ENCODE measurements at regions not wholly inside any gene's neighbourhood (a gene's known extent, or its start where the extent isn't known, plus 50 kb on each side); places are given as distances from the start of the nearest gene placed in this dataset.
A peak's percentile ranks its signal among the peaks of the same experiment; 100 is the strongest.

GRCh38 chr2:231644426-231644825 is 51.8 kb downstream of the TEX44 start:
- 86% methylated on average over 6 of the region's 6 CpGs for WGBS (ENCODE audit: missing lambda C conversion rate)
- no peak overlapping the region for H3K4me3 ChIP-seq
- H3K9me3 ChIP-seq: no peaks in the 10 kb centered on the region
- POLR2A ChIA-PET: no interaction called here
- CTCF ChIA-PET: interaction anchor here (4.4 to 95.1 kb wide), 3 partner anchors 7 to 39 kb away, joined by 47 to 4158 read pairs (median 4158); partner anchors contain the start of gene PTMA
- no peak for ATAC-seq
- H3K27ac ChIP-seq: peak overlapping the region in 1 of 2 experiments; percentile 93; a peak in 4 of 6 replicates
- TF ChIP-seq FOSL2 (IDR thresholded peaks at IDR 0.05) (no peak), FOSL2 (CRISPR knock-in tag; IDR thresholded peaks at IDR 0.05) (no peak), KDM5A (IDR thresholded peaks at IDR 0.05) (no peak), USF2 (IDR thresholded peaks at IDR 0.05) (no peak), RCOR1 (IDR thresholded peaks at IDR 0.05; ENCODE audit: low read depth, low read length) (no peak), NR3C1 (IDR thresholded peaks at IDR 0.05) (no peak)
- FAIRE-seq: no peak
- no peak for DNase-seq (ENCODE audit: low read depth in 1 of 2, low spot score in 1 of 2)
- H3K4me1 ChIP-seq: peaks cover 52% of the 10 kb centered on the region
- H3K4me2 ChIP-seq: no peak overlapping the region

- WGBS (ENCODE audit: missing lambda C conversion rate): 63% methylated on average over 6 of the region's 6 CpGs
- ATAC-seq: peak in 1 of 2 experiments; percentile 6; a peak in 2 of 6 replicates
- CTCF ChIA-PET: interaction anchor here (0.9 to 95.1 kb wide), 4 partner anchors 5 to 83 kb away, joined by 4 to 4158 read pairs (median 2084); partner anchors contain the start of gene PTMA
- H3K27ac ChIP-seq: peak overlapping the region; percentile 21 to 38; a peak in 2 of 6 replicates
- no peak overlapping the region for H3K4me3 ChIP-seq
- no peak for TF ChIP-seq CHD4 (IDR thresholded peaks at IDR 0.05; ENCODE audit: borderline replicate concordance)
- TF ChIP-seq MAZ (IDR thresholded peaks at IDR 0.05; ENCODE audit: borderline replicate concordance, low read depth, low read length): no peak
- TF ChIP-seq ZSCAN20 (CRISPR knock-in tag; IDR thresholded peaks at IDR 0.05): no peak
- TF ChIP-seq ZNF302 (CRISPR knock-in tag; IDR thresholded peaks at IDR 0.05): no peak
- TF ChIP-seq NPAS2 (CRISPR knock-in tag; IDR thresholded peaks at IDR 0.05; ENCODE audit: borderline replicate concordance): no peak
- no peak for TF ChIP-seq PBX3 (IDR thresholded peaks at IDR 0.05)
- H3K9me3 ChIP-seq: no peaks in the 10 kb centered on the region
- H3K4me1 ChIP-seq: peaks cover 43% of the 10 kb centered on the region
- no peak for FAIRE-seq
- H3K4me2 ChIP-seq: peak overlapping the region; percentile 29; the same call in 2 of the 3 replicates
- peak in 1 of 2 experiments; percentile 63 for DNase-seq (ENCODE audit: low read depth in 1 of 2, low spot score in 1 of 2)
- POLR2A ChIA-PET: interaction anchor here (0.6 to 1.0 kb wide), 2 partner anchors 20 to 27 kb away, joined by 3 to 9 read pairs; no protein-coding TSS in a partner anchor
Observed at GRCh38 chr2:231646476-231646875, 53.8 kb downstream of the TEX44 start.

GRCh38 chr2:231648579-231649174 is 56.0 kb downstream of the TEX44 start:
- DNase-seq (ENCODE audit: low read depth in 1 of 2, low spot score in 1 of 2) (peak; percentile 62 to 84), ATAC-seq (peak; percentile 96 to 99), FAIRE-seq (no peak)
- 32% methylated on average over 9 of the region's 9 CpGs for WGBS (ENCODE audit: missing lambda C conversion rate)
- peak overlapping the region; percentile 41; the same call in 2 of the 3 replicates for H3K4me2 ChIP-seq
- no peak overlapping the region for H3K4me3 ChIP-seq
- H3K9me3 ChIP-seq: no peaks in the 10 kb centered on the region
- TF ChIP-seq CBX8 (IDR thresholded peaks at IDR 0.05) (no peak), CTCF (IDR thresholded peaks at IDR 0.05) (peak; percentile 80), CHD4 (IDR thresholded peaks at IDR 0.05; ENCODE audit: borderline replicate concordance) (no peak), POLR2AphosphoS2 (conservative IDR thresholded peaks at IDR 0.05; ENCODE audit: low read length) (no peak), RAD21 (conservative IDR thresholded peaks at IDR 0.05 in 1 of 2, IDR thresholded peaks at IDR 0.05 in 1 of 2) (peak; percentile 87 to 91), SMC3 (IDR thresholded peaks at IDR 0.05) (peak; percentile 86)
- H3K4me1 ChIP-seq: peaks cover 27% of the 10 kb centered on the region
- H3K27ac ChIP-seq: peak overlapping the region in 1 of 2 experiments; percentile 69; a peak in 3 of 6 replicates
- CTCF ChIA-PET: interaction anchor here (0.7 to 95.1 kb wide), 5 partner anchors 2 to 97 kb away, joined by 3 to 4158 read pairs (median 3); partner anchors contain the start of gene PTMA
- POLR2A ChIA-PET: interaction anchor here (1.1 kb wide), 1 partner anchor 25 kb away, joined by 6 read pairs; no protein-coding TSS in a partner anchor
